Epithelial cell of prostate (primary cell): ENCODE measurements at regions not wholly inside any gene's neighbourhood (a gene's known extent, or its start where the extent isn't known, plus 50 kb on each side); places are given as distances from the start of the nearest gene placed in this dataset.
"Not testable (repeated sequence)": the region's sequence is repeated elsewhere in the genome, so short reads cannot be mapped to it uniquely, and the experiment has no call there.

Source experiments
- DNase-seq: peaks from one replicate; pipeline ENCODE4 v3.0.0-alpha.2; 2011; ENCODE audit warnings: low read depth, low spot score
- H3K27ac ChIP-seq: fragments of 450-650 bp; 2 replicates; pipeline ENCODE4 v1.5.1; 2017; ENCODE audit warnings: mild to moderate bottlenecking

- H3K27ac ChIP-seq: no peak overlapping the region
- no peak for DNase-seq
Observed at GRCh38 chrX:115357326-115358120, 68.0 kb downstream of the LUZP4 start.

- DNase-seq, H3K27ac ChIP-seq: not testable (repeated sequence)
Observed at GRCh38 chrX:115359508-115359907, 70.0 kb downstream of the LUZP4 start.

- DNase-seq: no peak
- H3K27ac ChIP-seq: no peak overlapping the region
Observed at GRCh38 chrX:115360220-115360781, 70.8 kb downstream of the LUZP4 start.

DNA sequence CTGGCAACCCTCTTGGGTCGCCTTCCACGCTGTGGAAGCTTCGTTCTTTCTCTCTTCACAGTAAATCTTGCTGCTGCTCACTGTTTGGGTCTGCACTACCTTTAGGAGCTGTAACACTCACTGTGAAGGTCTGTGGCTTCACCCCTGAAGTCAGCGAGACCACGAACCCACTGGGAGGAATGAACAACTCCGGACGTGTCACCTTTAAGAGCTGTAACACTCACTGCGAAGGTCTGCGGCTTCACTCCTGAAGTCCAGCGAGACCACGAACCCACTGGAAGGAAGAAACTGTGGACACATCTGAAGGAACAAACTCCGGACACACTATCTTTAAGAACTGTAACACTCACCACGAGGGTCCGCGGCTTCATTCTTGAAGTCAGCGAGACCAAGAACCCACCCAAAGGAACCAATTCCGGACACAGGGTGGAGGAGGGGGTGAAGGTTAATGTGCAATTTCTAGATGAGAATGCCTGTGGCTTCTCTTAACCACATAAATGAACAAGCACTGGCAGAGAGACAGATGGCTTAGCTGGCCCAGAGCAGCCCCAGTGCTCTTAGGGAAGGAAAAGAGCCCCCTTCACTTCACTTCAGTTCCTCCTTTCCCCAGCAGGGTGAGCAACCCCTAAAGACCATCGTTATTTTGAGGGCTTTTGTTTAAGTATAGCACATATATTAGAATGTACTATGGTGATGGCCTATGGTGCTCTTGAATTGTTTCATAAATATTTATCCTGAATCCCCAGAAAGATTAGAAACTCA, 73.0 kb downstream of the LUZP4 start:
- H3K27ac ChIP-seq: no peak overlapping the region
- no peak for DNase-seq

- DNase-seq: no peak
- H3K27ac ChIP-seq: no peak overlapping the region
Observed at GRCh38 chrX:115363372-115363771, 73.9 kb downstream of the LUZP4 start.

- no peak overlapping the region for H3K27ac ChIP-seq
- DNase-seq: no peak
Observed at GRCh38 chrX:115363897-115364296, 74.4 kb downstream of the LUZP4 start.

GRCh38 chrX:115364670-115365069, 75.2 kb downstream of the LUZP4 start:
- DNase-seq: no peak
- H3K27ac ChIP-seq: no peak overlapping the region

DNA sequence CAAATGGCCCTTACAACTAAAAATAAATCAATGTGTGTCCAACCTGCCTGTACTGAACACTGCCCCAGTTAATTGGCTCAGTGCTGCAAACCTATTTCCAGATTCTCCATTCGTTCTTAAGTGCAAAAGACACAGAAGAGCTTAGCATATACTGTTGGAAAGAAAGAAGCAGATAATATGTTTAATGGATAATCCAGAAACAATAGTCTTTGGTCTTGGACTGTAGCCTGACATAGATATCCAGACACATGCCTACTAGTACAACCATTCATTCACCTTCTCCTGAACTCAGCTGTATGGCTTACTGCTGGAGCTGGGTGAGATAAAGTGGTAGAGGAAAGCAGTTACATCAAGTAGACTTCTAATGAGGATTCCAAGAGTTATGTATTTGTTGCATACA, 77.0 kb downstream of the LUZP4 start:
- H3K27ac ChIP-seq: no peak overlapping the region
- no peak for DNase-seq

- DNase-seq: no peak
- peak overlapping the region; percentile 48 for H3K27ac ChIP-seq
Observed at GRCh38 chrX:115367455-115367854, 77.9 kb downstream of the LUZP4 start.

GRCh38 chrX:115367951-115368350, 78.4 kb downstream of the LUZP4 start:
- H3K27ac ChIP-seq: peak overlapping the region; percentile 48
- no peak for DNase-seq

DNA sequence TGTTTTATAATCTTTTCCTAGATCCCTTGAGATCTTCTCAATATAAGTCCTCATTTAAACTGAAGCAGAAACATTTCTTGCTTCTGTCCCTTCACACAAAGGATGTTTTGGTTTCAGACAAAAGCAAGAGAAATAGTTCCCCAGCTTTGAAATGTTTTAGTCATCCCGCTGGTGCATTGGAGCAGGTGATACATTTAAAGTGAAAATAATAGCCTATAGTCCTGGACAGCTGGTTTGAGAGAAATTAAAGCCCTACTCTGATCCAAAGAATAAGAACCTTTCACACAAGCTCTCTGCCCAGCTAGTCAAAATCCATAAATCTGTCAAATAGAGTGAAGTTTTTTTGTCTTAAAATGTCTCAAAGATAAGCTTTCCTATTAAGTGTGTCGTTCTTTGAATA, 79.4 kb downstream of the LUZP4 start:
- DNase-seq: no peak
- no peak overlapping the region for H3K27ac ChIP-seq

- H3K27ac ChIP-seq: no peak overlapping the region
- DNase-seq: peak; percentile 5
Observed at GRCh38 chrX:115372152-115372551, 82.6 kb downstream of the LUZP4 start.

DNA sequence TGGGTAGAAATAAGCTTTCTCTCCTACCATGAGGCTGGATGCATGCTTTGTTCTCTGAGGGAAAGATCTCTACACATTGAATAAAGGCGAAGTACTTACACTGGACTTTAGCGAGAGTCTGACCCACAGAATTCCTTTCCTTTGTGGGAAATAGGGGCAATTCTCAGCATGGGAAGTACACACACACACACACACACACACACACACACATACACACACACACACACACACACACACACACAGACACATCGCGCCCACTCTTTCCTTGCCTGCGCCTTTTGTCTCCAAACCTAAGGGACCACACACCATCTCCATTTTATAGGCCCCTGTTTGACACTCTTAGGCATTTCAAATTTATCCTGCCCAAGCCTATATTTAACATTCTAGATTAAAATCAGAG, 83.8 kb downstream of the LUZP4 start:
- H3K27ac ChIP-seq: no peak overlapping the region
- no peak for DNase-seq

DNA sequence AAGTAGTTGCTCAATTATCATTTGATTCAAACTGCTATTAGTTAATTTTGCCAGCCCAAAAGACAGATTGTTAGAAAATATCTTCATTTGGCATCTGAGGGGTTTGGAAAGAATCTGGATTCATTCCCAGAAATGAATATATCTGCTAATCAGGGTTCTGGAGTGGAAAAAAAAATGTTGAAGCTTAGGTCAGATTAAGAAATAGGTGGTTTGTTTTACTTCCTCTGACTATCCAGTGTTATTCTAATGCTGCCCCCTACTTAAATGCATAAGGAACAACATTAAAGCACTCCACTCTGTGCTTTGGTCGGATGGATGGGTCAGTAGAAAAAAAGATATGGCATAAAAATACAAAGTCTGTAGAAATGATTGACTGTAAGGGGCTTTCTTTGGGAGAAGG, 89.0 kb downstream of the LUZP4 start:
- no peak overlapping the region for H3K27ac ChIP-seq
- DNase-seq: no peak

GRCh38 chrX:115387327-115387726, 97.8 kb downstream of the LUZP4 start:
- no peak overlapping the region for H3K27ac ChIP-seq
- no peak for DNase-seq

DNA sequence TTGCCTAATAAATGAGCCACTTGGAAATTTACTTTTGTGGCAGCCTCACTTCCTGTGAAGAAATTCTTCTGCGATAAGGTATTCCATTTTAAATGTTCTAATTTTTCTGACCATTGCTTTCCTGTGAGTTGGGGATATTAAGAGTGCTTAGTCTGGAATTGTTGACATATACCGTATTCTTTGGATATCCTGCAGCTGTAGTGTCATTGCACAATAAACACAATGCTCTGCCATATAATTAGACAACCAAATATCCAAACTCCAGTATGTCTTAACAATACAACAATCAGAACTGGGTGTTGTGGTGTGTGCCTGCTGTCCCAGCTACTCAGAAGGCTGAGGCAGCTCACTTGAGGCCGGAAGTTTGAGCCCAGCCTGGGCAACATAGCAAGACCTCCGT, 99.4 kb downstream of the LUZP4 start:
- H3K27ac ChIP-seq: no peak overlapping the region
- DNase-seq: no peak

DNA sequence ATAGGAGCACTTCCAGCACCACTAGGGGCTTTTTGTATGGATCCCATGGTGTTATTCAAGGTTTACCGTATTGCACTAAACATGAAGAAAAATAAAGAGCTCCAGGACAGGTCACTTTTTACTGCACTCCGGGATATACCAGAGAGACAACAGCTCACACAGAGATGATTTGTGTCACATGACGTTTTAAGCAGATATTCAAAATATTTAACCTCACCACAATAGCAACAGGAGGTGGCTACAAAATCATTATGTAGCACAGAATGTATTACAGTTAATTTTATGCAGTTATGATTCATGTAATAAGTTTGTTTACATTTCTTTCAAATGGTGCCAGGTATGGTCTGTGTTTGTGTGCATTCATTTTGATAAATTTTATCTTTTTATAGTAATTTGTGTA, 100.6 kb downstream of the LUZP4 start:
- no peak overlapping the region for H3K27ac ChIP-seq
- DNase-seq: no peak

DNA sequence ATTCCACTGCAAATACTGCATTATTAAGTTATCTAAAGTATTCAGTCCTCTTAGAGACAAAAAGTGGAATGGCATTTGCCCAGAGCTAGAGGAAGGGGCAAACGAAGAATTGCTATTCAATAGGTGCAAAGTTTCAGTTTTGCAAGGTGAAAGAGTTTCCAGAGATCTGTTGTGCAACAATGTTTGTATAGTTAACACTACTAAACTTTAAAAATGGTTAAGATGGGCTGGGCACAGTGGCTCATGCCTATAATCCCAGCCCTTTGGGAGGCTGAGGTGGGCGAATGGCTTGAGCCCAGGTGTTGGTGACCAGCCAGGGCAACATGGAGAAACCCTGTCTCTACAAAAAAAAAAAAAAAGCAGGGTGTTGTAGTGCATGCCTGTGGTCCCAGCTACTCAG, 102.5 kb downstream of the LUZP4 start:
- DNase-seq: no peak
- H3K27ac ChIP-seq: no peak overlapping the region

DNA sequence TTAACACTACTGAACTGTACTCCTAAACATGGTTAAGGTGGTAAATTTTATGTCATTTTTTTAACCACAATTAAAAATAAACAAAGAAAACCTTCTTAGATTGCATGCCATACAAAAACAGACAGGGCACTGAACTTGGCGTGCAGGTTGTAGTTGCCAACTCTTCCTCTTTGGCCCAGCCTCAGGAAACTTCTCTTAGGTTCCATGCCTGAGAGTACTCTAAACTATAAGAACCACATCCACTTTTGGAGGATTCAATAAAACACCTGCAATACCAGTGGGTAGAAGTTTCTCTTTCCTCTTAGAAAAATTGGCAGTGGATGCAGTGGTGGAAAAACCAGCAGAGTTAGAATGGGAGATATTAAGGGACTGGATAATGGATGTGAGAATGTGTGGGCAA, 103.4 kb downstream of the LUZP4 start:
- peak overlapping the region; percentile 37 for H3K27ac ChIP-seq
- DNase-seq: no peak

- DNase-seq: peak; percentile 73
Observed at GRCh38 chrX:115393271-115393670, 103.8 kb downstream of the LUZP4 start.

GRCh38 chrX:115394806-115395205, 105.3 kb downstream of the LUZP4 start:
- not testable (repeated sequence) for H3K27ac ChIP-seq, DNase-seq

More at GRCh38 chrX:115393271-115393670, 103.8 kb downstream of the LUZP4 start:
- H3K27ac ChIP-seq: peak overlapping the region; percentile 37
